MM.1S (cell line): ENCODE measurements at regions not wholly inside any gene's neighbourhood (a gene's known extent, or its start where the extent isn't known, plus 50 kb on each side); places are given as distances from the start of the nearest gene placed in this dataset.

Source experiments
- CTCF ChIP-seq: fragments of 300-600 bp; sonication (generic); IDR thresholded peaks from 2 replicates; pipeline ENCODE4 v1.5.1; 2016; ENCODE audit warnings: antibody characterized with exemption, low read length, mixed read lengths
- EZH2 ChIP-seq: fragments of 300-600 bp; sonication (generic); optimal IDR thresholded peaks from 2 replicates; pipeline ENCODE3; 2017; ENCODE audit warnings: low read depth, mild to moderate bottlenecking, antibody characterized with exemption, low read length, mixed read lengths
- EZH2phosphoT487 ChIP-seq: fragments of 300-600 bp; sonication (generic); IDR thresholded peaks from 2 replicates; pipeline ENCODE4 v1.6.1; 2018; ENCODE audit warnings: antibody characterized with exemption, low read length

DNA sequence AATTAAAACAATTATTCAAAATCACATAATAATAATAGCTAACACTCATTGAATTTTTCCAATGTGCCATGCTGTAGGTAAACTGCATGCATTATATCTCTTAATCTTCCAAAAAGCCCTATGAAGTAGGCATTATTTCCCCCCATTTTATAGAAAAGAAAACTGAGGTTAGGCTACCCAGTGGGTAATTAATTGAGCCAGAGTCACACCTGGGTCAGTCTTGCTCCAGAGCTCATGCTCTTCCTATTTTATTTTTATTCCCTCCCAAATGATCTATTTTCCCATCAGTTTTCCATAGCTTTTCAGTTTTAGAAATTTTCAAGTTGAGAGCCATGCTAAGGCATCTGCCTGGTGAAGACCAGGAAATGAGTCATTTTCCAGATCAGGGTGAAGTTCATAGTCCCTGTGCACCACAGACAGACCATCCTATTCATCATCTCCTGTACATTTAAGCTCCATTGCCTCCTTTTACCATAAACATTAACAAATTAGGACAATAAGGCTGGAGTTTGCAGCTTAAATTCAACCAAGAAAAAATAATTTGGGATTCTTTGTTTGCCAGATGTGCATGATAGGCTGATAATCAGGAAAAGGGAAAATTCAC lies 417.3 kb downstream of the OTOL1 start:
- no peak for TF ChIP-seq CTCF
- TF ChIP-seq EZH2phosphoT487, result no peak
- no peak for TF ChIP-seq EZH2
